Esophagus (tissue), 2 donors: ENCODE measurements at regions not wholly inside any gene's neighbourhood (a gene's known extent, or its start where the extent isn't known, plus 50 kb on each side); places are given as distances from the start of the nearest gene placed in this dataset.
"Not testable (repeated sequence)": the region's sequence is repeated elsewhere in the genome, so short reads cannot be mapped to it uniquely, and the experiment has no call there.

ENCODE experiments used
- H3K27ac ChIP-seq, 2 donors: one replicate each; pipeline ENCODE4 v1.5.1; 2013; ENCODE audit warnings: low read depth in 2 of 2, mild to moderate bottlenecking in 2 of 2, inconsistent platforms in 1 of 2, low read length in 1 of 2, moderate library complexity in 1 of 2
- H3K27me3 ChIP-seq, 2 donors: one replicate each; pipeline ENCODE4 v1.6.1; 2013; ENCODE audit warnings: low read length in 2 of 2, control low read depth in 1 of 2, mild to moderate bottlenecking in 1 of 2; ENCODE audit not compliant: insufficient read depth in 2 of 2, control insufficient read depth in 1 of 2
- H3K36me3 ChIP-seq, 2 donors: one replicate each; pipeline ENCODE4 v1.6.1; 2013; ENCODE audit warnings: low read length in 1 of 2; ENCODE audit not compliant: control insufficient read depth in 2 of 2, insufficient read depth in 2 of 2
- H3K4me1 ChIP-seq, 2 donors: one replicate each; pipeline ENCODE4 v1.6.1; 2013; ENCODE audit warnings: low read length in 1 of 2; ENCODE audit not compliant: control insufficient read depth in 2 of 2, insufficient read depth in 2 of 2
- H3K4me3 ChIP-seq, 2 donors: one replicate each; pipeline ENCODE4 v1.5.1; 2013; ENCODE audit warnings: low read length in 2 of 2, mild to moderate bottlenecking in 2 of 2, low read depth in 1 of 2, moderate library complexity in 1 of 2
- H3K9me3 ChIP-seq, 2 donors: one replicate each; pipeline ENCODE4 v1.6.1; 2013; ENCODE audit warnings: mild to moderate bottlenecking in 2 of 2, low read depth in 1 of 2, low read length in 1 of 2, moderate library complexity in 1 of 2; ENCODE audit not compliant: control insufficient read depth in 2 of 2, insufficient read depth in 1 of 2
- WGBS, 2 donors: extraction: QIAGEN DNeasy Blood & Tissue Kit; methylation state at CpG; one replicate each; pipeline ENCODE4 v1.1.7; 2013; 5-methylcytosine and 5-hydroxymethylcytosine counted together
- donor health status: healthy with polysubstance abuse.
- donor health status: Bipolar disorder and iron deficiency.

GRCh38 chr4:26050671-26051070, 136.7 kb downstream of the SMIM20 start:
- H3K4me1 ChIP-seq: peaks cover 2 to 5% of the 10 kb centered on the region in 2 donors
- no peaks in the 10 kb centered on the region for H3K9me3 ChIP-seq
- H3K36me3 ChIP-seq: no peaks in the 10 kb centered on the region
- 90 to 92% methylated on average over 5 of the region's 5 CpGs for WGBS, 2 donors
- no peak overlapping the region for H3K27ac ChIP-seq
- H3K27me3 ChIP-seq: peaks cover 0 to 3% of the 10 kb centered on the region in 2 donors
- no peak overlapping the region for H3K4me3 ChIP-seq

GRCh38 chr4:26051240-26051639, 137.2 kb downstream of the SMIM20 start:
- 61 to 66% methylated on average over 7 of the region's 7 CpGs for WGBS, 2 donors
- Histone ChIP-seq H3K4me1 (peaks cover 2 to 5% of the 10 kb centered on the region in 2 donors), H3K36me3 (no peaks in the 10 kb centered on the region), H3K27me3 (peaks cover 0 to 3% of the 10 kb centered on the region in 2 donors), H3K4me3 (no peak overlapping the region), H3K27ac (no peak overlapping the region), H3K9me3 (no peaks in the 10 kb centered on the region)

GRCh38 chr4:26052663-26053541, 138.9 kb downstream of the SMIM20 start:
- no peak overlapping the region for H3K4me3 ChIP-seq
- H3K4me1 ChIP-seq: peaks cover 2 to 5% of the 10 kb centered on the region in 2 donors
- H3K9me3 ChIP-seq: no peaks in the 10 kb centered on the region
- WGBS, 2 donors: 72 to 76% methylated on average over 9 of the region's 9 CpGs
- H3K27me3 ChIP-seq: peaks cover 0 to 3% of the 10 kb centered on the region in 2 donors
- no peaks in the 10 kb centered on the region for H3K36me3 ChIP-seq
- H3K27ac ChIP-seq: no peak overlapping the region

- WGBS, 2 donors: 84 to 92% methylated on average over 4 of the region's 4 CpGs
- H3K4me3 ChIP-seq: no peak overlapping the region
- no peak overlapping the region for H3K27ac ChIP-seq
- no peaks in the 10 kb centered on the region for H3K9me3 ChIP-seq
- H3K36me3 ChIP-seq: no peaks in the 10 kb centered on the region
- peaks cover 0 to 3% of the 10 kb centered on the region in 2 donors for H3K27me3 ChIP-seq
- H3K4me1 ChIP-seq: peaks cover 2 to 8% of the 10 kb centered on the region in 2 donors
These were observed 139.7 kb downstream of the SMIM20 start for GRCh38 chr4:26053761-26054160.

DNA sequence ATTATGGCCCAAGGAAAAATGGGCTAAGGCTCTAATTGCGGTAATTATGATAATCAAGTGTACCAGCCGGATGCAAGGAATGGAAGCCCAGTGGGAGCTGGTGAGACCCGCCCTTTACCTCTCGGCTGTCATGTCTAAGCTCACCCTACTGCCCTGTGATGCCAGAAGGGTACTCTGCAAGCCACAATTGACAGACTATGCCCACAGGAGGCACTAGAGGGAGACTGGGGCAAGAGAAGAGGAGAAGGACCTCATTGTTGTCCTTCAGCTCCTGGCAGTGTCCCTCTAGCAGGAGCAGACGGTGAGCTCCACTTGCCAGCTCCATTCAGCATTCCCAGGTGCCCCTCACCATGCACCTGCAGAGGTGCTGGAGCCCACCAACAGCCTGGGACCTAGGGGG, 141.8 kb downstream of the SMIM20 start:
- Histone ChIP-seq H3K4me1 (peaks cover 2 to 4% of the 10 kb centered on the region in 2 donors), H3K36me3 (no peaks in the 10 kb centered on the region), H3K27ac (no peak overlapping the region), H3K4me3 (no peak overlapping the region), H3K9me3 (no peaks in the 10 kb centered on the region), H3K27me3 (peaks cover 0 to 3% of the 10 kb centered on the region in 2 donors)
- 89 to 92% methylated on average over 5 of the region's 5 CpGs for WGBS, 2 donors

DNA sequence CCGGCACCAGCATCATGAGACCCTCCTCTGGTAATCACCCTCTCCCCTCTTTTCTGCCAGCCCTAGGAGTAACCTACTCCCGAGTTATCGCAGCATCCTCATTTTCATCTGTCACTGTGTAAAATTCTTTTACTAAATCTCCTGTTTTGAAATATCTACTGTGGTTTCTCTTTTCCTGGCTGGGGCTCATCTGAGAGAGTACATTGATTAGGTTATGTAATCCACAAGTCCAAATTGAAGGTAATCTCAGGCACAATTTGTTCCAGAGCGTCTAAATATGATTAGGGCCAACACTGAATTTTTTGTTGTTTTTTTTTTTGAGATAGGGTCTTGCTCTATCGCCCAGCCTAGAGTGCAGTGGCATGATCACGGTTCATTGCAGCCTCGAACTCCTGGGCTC, 142.4 kb downstream of the SMIM20 start:
- H3K9me3 ChIP-seq: no peaks in the 10 kb centered on the region
- no peak overlapping the region for H3K27ac ChIP-seq
- no peak overlapping the region for H3K4me3 ChIP-seq
- H3K36me3 ChIP-seq: no peaks in the 10 kb centered on the region
- peaks cover 0 to 4% of the 10 kb centered on the region in 2 donors for H3K4me1 ChIP-seq
- 93 to 94% methylated on average over 7 of the region's 7 CpGs for WGBS, 2 donors
- peaks cover 0 to 3% of the 10 kb centered on the region in 2 donors for H3K27me3 ChIP-seq

- 85 to 90% methylated on average over 3 of the region's 3 CpGs for WGBS, 2 donors
These were observed 143.8 kb downstream of the SMIM20 start for GRCh38 chr4:26057839-26058238.

GRCh38 chr4:26058537-26058936, 144.5 kb downstream of the SMIM20 start:
- H3K27me3 ChIP-seq: no peaks in the 10 kb centered on the region
- no peaks in the 10 kb centered on the region for H3K36me3 ChIP-seq
- H3K4me3 ChIP-seq: no peak overlapping the region
- H3K4me1 ChIP-seq: peaks cover 0 to 4% of the 10 kb centered on the region in 2 donors
- H3K27ac ChIP-seq: no peak overlapping the region
- H3K9me3 ChIP-seq: no peaks in the 10 kb centered on the region
- 18 to 24% methylated on average over 7 of the region's 7 CpGs for WGBS, 2 donors

More at GRCh38 chr4:26057839-26058238, 143.8 kb downstream of the SMIM20 start:
- not testable (repeated sequence) for H3K36me3 ChIP-seq, H3K4me3 ChIP-seq, H3K9me3 ChIP-seq, H3K27me3 ChIP-seq, H3K4me1 ChIP-seq, H3K27ac ChIP-seq

DNA sequence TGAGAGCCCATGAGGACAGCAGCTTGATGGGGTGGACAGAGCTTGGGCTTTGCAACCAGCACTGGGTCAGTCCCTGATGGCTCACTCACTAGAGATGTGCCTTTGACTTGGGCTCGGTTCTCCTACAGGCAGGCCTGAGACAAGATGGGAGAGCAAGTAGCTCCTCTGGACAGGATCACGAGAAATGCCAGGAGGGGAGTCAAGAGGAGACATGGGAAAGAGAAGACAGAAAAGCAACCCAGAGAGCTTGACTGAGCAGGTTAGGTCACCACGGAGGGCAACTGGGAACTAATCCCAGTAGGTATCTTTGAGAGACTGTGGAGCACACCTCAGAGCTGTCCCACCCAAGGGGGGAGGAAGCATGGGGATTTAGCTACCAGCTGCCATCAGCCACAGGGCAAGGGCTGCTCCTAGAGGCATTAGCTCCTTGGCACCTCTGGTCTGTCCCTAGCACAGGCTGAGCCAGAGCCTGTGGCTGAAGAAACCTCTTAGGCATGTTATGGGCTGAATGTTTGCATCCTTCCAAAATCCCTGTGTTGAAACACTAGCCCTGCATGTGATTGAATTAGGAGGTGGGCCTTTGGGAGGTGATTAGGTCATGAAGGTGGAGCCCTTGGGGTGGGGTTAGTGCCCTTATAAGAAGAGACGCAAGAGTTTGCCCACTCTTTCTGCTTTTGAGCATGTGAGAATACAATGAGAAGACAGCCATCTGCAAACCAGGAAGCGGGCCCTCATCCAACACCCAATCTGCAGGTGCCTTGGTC, 145.6 kb downstream of the SMIM20 start:
- no peaks in the 10 kb centered on the region for H3K27me3 ChIP-seq
- H3K4me1 ChIP-seq: peaks cover 0 to 4% of the 10 kb centered on the region in 2 donors
- H3K36me3 ChIP-seq: no peaks in the 10 kb centered on the region
- WGBS, 2 donors: 76 to 87% methylated on average over 5 of the region's 5 CpGs
- no peak overlapping the region for H3K4me3 ChIP-seq
- H3K9me3 ChIP-seq: no peaks in the 10 kb centered on the region
- H3K27ac ChIP-seq: no peak overlapping the region
